GM21619 (cell line): ENCODE measurements at regions not wholly inside any gene's neighbourhood (a gene's known extent, or its start where the extent isn't known, plus 50 kb on each side); places are given as distances from the start of the nearest gene placed in this dataset.

Experiments
- ATAC-seq: cut with Tn5 transposase; IDR thresholded peaks from one replicate; pipeline ENCODE4 v1.9.1; 2021; ENCODE audit not compliant: unreplicated experiment

DNA sequence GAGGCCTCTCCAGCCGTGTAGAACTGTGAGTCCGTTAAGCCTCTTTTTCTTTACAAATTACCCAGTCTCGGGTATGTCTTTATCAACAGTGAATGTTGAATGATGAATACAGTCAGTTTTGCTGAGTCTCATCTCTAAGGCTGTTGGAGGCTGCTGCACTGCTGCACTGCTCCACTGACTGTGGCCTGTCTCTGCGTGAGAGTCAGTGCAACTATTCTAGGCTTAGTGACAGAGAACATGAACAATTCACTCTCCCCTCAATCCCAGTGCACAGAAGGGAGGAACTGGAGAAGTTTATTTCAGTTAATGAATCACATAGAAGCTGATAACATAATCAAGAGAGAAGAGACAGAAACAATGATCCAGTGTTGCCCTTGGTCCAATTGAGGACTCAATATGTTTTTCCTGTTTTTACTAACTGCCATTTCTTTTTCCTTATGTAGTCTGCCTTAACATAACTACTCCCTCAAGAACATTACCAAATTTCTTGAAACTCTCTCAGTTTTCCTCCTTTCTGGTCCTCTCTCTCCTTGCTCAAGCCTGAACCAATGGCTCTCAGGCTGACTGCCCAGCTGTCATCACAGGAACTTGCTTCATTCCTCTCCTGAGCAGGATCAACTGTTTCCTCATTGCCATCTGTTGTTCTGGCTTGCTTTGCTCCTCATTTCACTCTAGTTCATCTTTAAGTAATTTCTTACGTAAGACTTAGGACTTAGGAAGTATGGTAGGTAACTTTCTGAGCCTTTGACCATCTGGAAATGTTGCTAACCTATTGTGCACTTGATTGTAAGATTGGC, 483.2 kb downstream of the METTL4 start:
- ATAC-seq: no peak

DNA sequence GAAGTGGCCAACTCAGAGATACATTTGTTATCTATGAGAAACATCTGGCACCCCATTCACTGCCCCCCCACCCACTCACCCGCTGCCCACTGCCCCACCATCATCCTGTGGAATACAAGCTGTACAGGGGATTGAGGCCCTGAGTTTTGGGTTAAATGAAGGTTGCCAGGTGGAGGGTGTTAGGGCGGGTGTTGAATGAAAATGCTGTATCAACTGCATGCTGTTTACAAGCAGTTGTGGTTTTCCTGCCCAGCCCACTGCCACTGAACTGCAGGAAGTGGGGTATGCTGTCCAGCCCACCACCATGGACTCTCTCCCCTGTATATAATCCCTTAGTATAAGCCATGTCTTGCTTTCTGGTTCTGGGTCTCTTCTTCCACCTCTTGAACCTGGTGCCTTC, 481.9 kb downstream of the METTL4 start:
- no peak for ATAC-seq

DNA sequence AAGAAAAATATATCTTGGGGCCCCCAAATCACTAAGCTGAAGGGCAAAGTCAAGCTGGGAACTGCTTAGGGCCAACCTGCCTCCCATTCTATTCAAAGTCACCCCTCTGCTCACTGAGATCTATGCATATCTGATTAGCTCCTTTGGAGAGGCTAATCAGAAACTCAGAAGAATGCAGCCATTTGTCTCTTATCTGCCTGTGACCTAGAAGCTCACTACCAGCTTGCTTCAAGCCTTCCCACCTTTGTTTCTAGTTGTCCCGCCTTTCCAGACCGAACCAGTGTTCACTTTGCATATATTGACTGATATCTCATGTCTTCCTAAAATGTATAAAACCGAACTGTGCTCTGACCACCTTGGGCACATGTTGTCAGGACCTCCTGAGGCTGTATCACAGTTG, 479.4 kb downstream of the METTL4 start:
- no peak for ATAC-seq

DNA sequence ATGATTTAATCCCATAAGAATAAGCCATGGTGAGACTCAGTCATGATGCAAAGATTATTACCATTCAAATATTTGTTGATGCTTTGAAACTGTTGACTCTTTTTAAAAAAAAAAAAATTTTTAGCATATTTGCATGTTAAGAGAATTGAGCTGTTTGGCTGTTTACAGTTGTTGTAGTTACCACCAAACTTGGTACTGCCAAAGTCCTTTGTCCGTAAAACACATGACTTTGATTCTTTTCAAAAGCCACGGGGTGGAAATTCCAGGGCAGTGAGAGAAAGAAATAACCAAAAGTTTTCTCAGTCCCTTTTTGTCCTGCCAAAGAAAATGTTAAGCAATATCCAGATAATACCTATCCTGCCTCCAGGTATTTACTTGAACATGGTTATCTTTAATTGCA, 474.8 kb downstream of the METTL4 start:
- ATAC-seq: no peak

DNA sequence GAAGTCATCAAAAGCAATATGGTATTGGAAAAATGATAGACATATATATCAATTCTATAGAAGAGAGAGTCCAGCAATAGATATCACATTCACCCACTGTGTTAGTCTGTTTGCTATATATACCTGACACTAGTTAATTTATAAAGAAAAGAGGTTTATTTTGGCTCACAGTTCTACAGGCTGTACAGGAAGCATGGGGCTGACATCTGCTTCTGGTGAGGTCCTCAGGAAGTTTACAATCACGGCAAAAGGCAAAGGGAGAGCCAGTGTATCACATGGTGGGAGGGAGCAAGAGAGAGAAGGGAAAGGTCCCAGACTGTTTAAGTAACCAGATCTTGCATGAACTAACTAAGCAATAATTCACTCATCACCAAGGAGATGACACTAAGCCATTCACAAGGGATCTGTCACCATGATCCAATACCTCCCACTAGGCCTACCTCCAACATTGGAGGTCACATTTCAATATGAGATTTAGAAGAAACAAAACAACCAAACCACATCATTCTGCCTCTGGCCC, 470.6 kb downstream of the METTL4 start:
- no peak for ATAC-seq

DNA sequence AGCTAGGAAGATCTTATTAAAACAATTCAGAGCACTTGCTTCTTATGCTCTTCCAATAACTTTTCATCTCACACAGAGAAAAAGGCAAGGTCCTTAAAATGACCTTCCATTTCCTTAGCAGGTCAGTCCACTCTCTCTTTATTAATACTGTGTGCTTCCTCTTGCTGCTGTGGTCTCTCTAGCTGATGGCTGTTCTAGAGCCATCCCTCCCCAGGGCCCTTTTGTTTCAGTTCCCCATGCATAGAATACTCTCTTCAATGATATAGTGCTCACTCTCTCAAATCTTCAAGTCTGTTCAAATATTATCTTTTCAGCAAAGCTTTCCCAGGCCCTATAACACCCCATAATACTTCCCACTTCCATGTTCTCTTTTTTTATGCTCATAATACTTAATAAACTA, 469.3 kb downstream of the METTL4 start:
- peak; percentile 64 for ATAC-seq

DNA sequence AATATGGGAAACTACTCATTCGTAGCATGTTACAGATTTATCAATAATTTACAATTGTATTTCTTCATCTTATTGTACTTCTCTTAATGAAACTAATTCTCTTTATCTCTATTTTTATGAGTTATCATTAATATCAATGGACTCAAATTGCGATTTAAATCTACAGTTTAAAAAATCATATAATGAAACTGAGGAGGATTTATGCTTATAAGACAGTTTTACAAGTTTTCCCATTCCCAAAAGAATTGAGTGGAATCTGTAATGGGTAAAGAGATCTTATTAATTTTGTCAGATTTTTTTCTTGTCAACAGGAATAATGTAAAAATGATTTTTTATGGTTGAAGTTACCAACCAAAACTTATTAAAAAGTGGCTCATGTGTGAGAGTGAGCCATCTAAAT, 468.0 kb downstream of the METTL4 start:
- no peak for ATAC-seq

DNA sequence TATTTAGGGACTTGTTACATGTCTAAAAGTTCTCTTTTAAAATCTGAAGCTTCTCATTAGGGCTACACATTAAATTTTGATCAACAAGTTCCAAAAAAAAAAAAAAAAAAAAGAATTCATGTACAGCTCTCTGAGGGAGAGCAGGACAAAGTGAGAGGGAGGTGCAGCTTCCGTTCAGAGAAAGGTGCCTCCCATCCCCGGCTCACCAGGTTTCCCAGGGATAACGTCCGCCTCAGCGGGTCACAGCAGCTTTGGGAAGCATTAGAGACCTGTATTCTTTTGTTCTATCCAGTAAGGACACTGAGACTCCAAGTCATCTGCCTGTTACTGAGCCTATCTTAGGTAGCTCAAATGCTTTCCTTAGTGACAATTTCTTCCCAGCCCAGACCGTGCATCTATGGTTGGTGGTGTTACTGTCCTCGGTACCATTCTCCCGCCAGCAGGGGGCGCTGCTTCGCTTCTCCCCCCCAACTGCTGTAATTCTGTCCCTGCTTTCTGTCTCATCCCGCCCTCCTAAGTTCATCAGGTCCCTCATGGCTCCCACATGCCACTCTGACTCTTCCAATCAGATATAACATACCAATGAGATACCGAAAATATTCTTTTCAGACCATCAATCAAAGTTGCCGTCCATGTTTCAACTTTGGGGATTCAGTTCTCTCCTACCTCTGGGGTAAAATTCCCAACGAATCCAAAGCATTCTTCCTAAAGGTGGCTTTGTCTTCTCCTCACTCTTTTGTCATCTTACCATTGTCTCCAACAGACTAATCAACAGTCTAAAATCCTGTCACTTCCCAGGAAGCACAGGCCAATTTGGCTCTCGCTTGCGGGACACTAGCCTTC, 466.5 kb downstream of the METTL4 start:
- ATAC-seq: peak; percentile 77

DNA sequence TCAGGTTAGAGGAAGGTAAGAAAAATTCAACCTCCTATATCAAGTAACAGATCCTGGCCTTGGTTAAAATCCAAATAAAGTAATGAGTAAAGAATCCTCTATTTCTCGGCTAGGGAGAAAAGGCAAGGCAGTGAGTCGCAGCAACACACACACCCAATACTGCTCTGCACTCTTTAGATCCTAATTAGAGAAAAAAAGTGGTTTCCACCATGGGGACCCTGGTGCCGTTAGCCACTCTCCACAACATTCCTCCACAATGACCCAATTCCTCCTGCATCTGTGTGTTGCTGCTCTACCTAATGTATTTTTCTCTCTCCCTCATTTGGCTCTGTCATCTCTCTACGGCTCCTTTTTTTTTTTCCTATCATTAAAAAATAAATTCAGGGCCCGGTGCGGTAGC, 462.7 kb downstream of the METTL4 start:
- no peak for ATAC-seq

DNA sequence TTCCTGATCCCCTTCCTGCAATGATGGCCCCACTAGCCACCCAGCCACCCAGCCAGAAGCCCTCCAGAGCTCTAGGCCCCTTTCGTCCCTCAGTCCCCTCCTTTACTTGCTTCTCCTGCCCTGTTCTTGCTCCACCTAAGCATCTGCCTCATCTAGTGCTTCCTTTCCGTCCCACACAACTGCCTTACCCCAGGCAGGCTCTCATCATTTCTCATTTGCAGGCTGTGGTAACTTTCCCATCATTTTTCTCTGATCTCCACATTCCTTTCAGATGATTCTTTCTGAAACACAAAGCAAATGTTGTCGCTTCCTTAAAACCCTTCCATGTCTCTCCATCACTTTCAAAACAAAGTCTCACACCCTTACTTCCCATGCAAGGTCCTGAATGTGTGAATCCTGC, 459.8 kb downstream of the METTL4 start:
- no peak for ATAC-seq

DNA sequence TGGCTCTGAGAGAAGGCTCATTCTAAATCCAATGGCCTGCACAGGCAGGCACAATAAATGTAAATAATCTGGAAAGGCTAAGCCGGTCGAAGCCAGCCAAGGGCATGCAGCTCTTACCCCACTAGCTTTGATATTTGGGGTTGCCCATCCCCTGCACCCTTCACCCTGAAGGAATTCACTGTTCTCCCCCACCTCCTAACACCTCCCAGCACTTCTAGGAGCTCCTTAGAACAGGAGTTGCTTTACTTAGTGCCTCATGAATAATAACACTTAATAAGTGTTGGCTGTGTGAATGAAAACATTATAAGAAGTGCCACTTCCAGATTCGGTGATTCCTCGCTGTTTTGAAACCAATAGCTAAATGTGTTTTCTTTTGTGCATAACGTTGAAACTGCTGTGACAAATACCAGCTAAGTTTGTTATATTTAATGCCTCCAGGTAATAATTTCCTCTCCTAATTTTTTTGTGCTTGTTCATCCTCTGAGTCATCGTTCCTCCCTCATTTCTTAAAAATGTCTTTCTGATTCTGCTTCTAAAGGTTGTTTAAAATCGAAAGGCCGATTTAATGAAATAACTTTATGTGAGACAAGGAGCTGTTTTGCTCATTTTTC, 458.8 kb downstream of the METTL4 start:
- ATAC-seq: no peak

DNA sequence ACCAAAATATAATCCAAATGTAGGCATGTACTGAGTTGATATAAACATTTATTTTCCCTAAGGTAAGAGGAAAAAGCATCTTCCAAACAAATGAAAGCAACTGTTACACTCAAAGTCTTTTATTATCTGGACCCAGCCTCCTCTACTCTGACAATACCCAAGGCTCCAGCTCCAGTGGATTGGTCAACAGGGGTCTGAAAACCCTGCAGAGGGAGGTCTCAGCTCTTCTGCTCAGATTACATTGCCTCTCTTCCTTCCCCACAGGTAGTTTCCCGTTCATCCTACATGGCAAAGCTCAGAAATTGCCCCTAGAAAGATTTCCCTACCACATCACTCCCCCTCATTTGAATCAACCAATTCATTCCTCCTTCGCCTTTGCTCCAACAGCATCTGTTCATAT, 457.0 kb downstream of the METTL4 start:
- no peak for ATAC-seq

DNA sequence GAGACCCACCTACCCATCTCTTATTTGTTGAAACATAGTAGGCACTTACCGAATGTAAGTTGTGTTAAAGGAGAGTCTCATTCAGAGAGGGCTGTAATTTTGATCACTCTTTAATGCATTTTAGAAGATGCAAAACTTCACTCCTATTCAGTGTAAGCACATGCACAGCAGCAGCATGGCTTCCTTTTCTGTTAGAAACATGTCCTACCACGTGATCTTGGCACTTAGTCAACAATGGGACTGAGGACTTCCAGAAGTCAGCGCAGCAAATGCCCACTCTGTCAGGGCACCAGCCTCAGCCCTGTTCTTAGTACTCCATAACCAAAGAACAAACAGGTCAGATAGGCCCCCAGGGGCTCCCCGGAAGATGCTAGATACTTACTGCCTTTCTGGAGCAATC, 456.5 kb downstream of the METTL4 start:
- no peak for ATAC-seq

DNA sequence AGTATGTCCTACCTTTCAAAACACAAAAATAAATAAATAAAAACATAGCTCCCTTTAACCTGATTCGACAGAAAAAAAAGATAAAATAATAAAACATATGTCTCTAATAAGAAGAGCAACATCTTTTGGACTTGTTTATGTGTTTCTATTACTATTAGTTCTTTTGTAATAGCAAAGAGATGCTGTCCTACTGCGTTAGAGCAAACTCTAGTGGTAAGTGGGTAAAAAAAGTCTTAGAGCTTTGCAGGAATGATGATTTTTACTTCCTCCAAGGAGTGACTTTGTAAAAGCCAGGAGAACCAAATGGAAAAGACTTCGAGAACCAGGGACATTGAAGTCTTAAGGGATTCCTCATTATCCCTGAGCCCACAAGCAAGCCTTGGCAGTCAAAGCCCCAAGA, 450.1 kb downstream of the METTL4 start:
- ATAC-seq: no peak

DNA sequence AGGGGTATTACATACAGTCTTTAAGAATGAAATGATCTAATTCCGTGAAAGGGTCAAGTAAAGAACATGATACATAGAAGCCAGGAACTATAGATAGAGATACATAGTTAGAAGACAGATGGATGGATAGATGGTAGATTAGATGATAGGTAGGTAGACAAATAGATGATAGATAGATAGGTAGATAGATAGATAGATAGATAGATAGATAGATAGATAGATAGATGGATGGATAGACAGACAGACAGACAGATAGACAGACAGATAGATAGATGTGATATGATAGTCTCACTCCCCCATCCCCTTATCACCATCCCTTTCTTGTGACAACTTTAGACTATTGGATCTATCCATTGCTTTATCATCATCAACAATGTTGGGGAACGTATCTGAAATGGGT, 448.2 kb downstream of the METTL4 start:
- no peak for ATAC-seq

DNA sequence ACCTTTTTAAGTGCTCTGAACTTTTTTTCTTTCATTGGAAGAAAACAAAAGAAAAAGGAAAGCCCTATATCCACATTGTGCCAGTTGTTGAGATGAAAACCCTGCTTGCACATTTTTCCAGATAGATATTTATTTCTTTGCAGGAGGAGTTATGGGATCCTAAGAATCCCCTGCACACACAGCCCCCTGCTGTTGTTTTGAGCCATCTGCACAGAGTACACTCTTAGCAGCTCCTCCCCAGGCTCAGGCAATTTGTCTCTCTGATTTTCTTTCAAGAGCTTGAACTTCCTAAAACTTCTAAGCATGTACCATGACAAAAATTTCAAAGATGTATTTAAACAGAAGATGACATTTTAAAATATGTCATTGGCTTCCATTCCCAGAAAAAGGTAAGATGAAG, 436.9 kb downstream of the METTL4 start:
- no peak for ATAC-seq

DNA sequence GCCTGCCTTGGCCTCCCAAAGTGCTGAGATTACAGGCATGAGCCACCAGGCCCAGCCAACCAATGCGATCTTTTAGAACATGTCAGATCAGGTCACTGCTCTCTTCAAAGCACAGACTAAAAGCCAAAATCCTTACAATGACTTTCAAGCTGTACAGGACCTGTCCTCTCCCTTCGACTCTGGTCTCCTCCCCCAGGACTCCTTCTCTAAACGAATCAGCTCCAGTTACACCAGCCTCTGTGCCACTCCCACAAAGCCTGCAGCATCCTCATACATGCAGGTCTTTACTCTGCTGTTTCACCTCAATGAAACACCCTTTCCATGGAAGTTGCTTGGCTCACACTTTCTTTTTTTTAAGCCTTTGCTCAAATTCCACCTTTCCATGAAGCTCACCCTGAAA, 436.0 kb downstream of the METTL4 start:
- no peak for ATAC-seq

DNA sequence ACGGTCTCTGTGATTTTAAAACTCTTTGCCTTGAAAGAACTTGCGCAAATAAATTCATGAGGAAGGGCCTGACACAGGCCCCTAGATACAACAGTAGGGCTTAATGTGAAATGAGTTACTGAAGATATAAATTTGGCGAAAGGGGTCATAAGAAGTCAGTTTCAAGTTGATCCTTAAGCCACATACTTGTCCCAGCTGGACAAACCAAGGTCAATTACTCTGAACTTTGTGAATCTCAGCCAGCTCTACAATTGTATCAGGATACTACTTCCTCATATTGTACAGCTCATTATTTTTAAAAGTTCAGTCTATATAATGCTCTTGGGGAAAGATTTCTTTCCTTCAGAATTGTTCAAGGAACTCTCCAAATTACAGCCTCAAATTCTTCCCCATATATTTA, 432.8 kb downstream of the METTL4 start:
- no peak for ATAC-seq

DNA sequence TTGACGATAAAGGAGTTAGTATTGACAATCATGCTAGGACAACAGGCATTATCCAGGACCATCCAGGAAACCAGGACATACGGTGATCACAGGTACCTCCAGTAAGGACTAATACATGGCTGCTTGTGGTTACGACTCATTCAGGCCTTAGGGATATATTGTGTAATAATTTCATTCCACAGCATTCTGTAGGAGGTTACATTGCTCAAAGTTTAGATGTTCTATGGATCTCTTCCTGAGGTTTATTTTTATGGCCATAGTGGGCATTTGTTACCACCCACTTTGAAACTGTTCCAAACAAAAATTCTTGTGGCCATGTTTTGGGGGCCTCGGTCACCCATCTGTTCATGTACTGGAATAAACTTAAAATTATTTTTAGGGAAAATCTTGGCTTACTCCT, 431.6 kb downstream of the METTL4 start:
- no peak for ATAC-seq

DNA sequence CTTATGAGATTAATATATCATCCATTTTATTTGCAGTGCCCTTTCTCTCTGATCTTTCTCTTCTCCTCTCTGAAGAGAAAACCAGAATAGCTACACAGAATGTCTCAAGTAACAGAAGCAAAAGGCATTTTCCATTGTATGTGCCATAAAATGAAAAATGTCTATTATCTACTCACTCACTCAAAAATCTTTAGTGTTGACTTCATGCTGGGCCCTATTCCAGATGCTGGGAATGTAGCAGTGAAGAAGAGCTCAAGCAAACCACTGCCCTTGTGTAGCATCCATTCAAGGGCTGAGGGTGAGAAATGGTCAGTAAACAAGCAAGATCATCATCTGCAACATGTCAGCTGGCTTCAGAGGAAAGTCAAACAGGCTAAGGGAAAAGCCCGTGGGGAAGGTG, 427.7 kb downstream of the METTL4 start:
- no peak for ATAC-seq

DNA sequence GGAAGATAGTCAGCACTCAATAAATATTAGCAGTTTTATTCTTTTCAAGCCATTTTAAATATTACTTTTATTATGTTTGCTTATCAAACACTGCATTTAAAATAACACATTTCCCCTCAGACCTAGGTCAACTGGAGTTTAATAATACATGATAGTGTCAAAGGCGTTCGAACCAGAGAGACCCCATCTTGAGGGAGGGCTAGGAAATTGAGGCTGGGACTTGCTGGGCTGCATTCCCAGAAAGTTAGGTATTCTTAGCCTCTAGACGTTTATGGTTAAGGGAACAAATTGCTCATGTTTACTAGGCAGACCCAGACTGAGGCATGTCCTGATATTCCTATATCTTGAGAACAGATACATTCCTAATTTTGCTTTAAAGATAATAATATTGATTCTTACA, 426.5 kb downstream of the METTL4 start:
- ATAC-seq: no peak

DNA sequence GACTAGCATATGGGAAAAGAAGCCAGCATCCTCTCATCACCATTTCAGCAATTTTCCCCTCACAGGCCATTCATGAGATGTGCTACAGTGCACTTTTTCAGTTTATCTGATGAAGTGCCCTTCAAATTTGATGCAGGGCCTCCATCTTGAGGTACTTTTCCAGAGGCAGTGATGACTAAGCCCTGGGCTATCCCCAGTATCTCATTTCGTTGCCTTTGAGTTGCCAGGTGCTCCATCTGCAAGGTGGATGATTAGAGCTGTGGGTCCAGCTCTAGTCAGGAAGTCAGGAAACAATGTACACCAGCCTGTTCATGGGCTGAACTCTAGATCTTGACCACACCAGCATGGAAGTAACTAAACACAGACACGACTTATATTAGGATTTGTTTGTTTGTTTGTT, 425.2 kb downstream of the METTL4 start:
- ATAC-seq: no peak
